Activated CD8-positive, alpha-beta memory T cell treated with anti-CD3 and anti-CD28 coated beads, Interleukin-2, amount 50 U/mL, for 1 hour (primary cell): ENCODE measurements at regions not wholly inside any gene's neighbourhood (a gene's known extent, or its start where the extent isn't known, plus 50 kb on each side); places are given as distances from the start of the nearest gene placed in this dataset.
"Not testable (repeated sequence)": the region's sequence is repeated elsewhere in the genome, so short reads cannot be mapped to it uniquely, and the experiment has no call there.

Source experiments
- DNase-seq: peaks from one replicate; pipeline ENCODE4 v3.0.0-alpha.2; 2020; ENCODE audit errors: extremely low read depth

GRCh38 chr1:65062339-65062738 is 85.7 kb upstream of the AK4 start:
- DNase-seq, result no peak

GRCh38 chr1:65063025-65063424 is 85.0 kb upstream of the AK4 start:
- no peak for DNase-seq

GRCh38 chr1:65064981-65065380 is 83.0 kb upstream of the AK4 start:
- no peak for DNase-seq

- no peak for DNase-seq
Observed at GRCh38 chr1:65065524-65066418, 82.2 kb upstream of the AK4 start.

- DNase-seq, result no peak
Observed at GRCh38 chr1:65066419-65066765, 81.6 kb upstream of the AK4 start.

GRCh38 chr1:65066766-65067490 is 81.1 kb upstream of the AK4 start:
- peak; percentile 49 for DNase-seq

GRCh38 chr1:65067491-65068201 is 80.4 kb upstream of the AK4 start:
- no peak for DNase-seq

GRCh38 chr1:65068202-65069010 is 79.6 kb upstream of the AK4 start:
- DNase-seq, result no peak

GRCh38 chr1:65069011-65069565 is 78.9 kb upstream of the AK4 start:
- DNase-seq, result no peak

GRCh38 chr1:65072845-65073244 is 75.2 kb upstream of the AK4 start:
- DNase-seq, result no peak

GRCh38 chr1:65075123-65075976 is 72.7 kb upstream of the AK4 start:
- peak; percentile 51 for DNase-seq

- DNase-seq, result no peak
Observed at GRCh38 chr1:65077369-65077768, 70.6 kb upstream of the AK4 start.

GRCh38 chr1:65079941-65080340 is 68.1 kb upstream of the AK4 start:
- no peak for DNase-seq

GRCh38 chr1:65082346-65083040 is 65.5 kb upstream of the AK4 start:
- no peak for DNase-seq

- no peak for DNase-seq
Observed at GRCh38 chr1:65083263-65083896, 64.6 kb upstream of the AK4 start.

- DNase-seq, result no peak
Observed at GRCh38 chr1:65084066-65084465, 63.9 kb upstream of the AK4 start.

- not testable (repeated sequence) for DNase-seq
Observed at GRCh38 chr1:65087519-65087918, 60.5 kb upstream of the AK4 start.

- DNase-seq, result no peak
Observed at GRCh38 chr1:65090406-65090805, 57.6 kb upstream of the AK4 start.

- DNase-seq, result no peak
Observed at GRCh38 chr1:65092691-65093090, 55.3 kb upstream of the AK4 start.
